ENCODE measurements at regions not wholly inside any gene's neighbourhood (a gene's known extent, or its start where the extent isn't known, plus 50 kb on each side); places are given as distances from the start of the nearest gene placed in this dataset.
"Not testable (repeated sequence)": the region's sequence is repeated elsewhere in the genome, so short reads cannot be mapped to it uniquely, and the experiment has no call there.

GRCh38 chr21:15444118-15444960 lies 285.4 kb upstream of the USP25 start:
- H3K9me3 ChIP-seq (replicated peaks), result peaks cover 21% of the 10 kb centered on the region
- TF ChIP-seq CTCF (IDR thresholded peaks at IDR 0.05; ENCODE audit: borderline replicate concordance), result no peak
- intact Hi-C loops (cut with micrococcal nuclease), result no loop called here
- H3K27me3 ChIP-seq (ENCODE audit: low read depth), result no peaks in the 10 kb centered on the region
- H3K4me1 ChIP-seq, result peaks cover 8% of the 10 kb centered on the region
- H3K36me3 ChIP-seq, result no peaks in the 10 kb centered on the region
- H3K4me3 ChIP-seq, result no peak overlapping the region
- DNase-seq, result no peak
- no peak overlapping the region for H3K27ac ChIP-seq (replicated peaks)

GRCh38 chr21:15445327-15445726 lies 284.5 kb upstream of the USP25 start:
- peaks cover 21% of the 10 kb centered on the region for H3K9me3 ChIP-seq (replicated peaks)
- peaks cover 8% of the 10 kb centered on the region for H3K4me1 ChIP-seq
- no peak overlapping the region for H3K4me3 ChIP-seq
- no peaks in the 10 kb centered on the region for H3K27me3 ChIP-seq (ENCODE audit: low read depth)
- H3K36me3 ChIP-seq, result no peaks in the 10 kb centered on the region
- intact Hi-C loops (cut with micrococcal nuclease), result no loop called here
- TF ChIP-seq CTCF (IDR thresholded peaks at IDR 0.05; ENCODE audit: borderline replicate concordance), result no peak
- no peak overlapping the region for H3K27ac ChIP-seq (replicated peaks)
- DNase-seq, result no peak

- TF ChIP-seq CTCF (IDR thresholded peaks at IDR 0.05; ENCODE audit: borderline replicate concordance), result no peak
- Histone ChIP-seq H3K27me3 (ENCODE audit: low read depth) (no peaks in the 10 kb centered on the region), H3K4me1 (peaks cover 3% of the 10 kb centered on the region), H3K36me3 (no peaks in the 10 kb centered on the region), H3K27ac (replicated peaks) (no peak overlapping the region), H3K9me3 (replicated peaks) (peaks cover 25% of the 10 kb centered on the region), H3K4me3 (no peak overlapping the region)
- intact Hi-C loops (cut with micrococcal nuclease), result no loop called here
- DNase-seq, result no peak
Measured at GRCh38 chr21:15446223-15446622, 283.6 kb upstream of the USP25 start.

GRCh38 chr21:15449556-15449955 lies 280.2 kb upstream of the USP25 start:
- Histone ChIP-seq H3K27me3 (ENCODE audit: low read depth) (no peaks in the 10 kb centered on the region), H3K4me3 (no peak overlapping the region), H3K4me1 (no peaks in the 10 kb centered on the region), H3K36me3 (no peaks in the 10 kb centered on the region), H3K27ac (replicated peaks) (no peak overlapping the region), H3K9me3 (replicated peaks) (peaks cover 27% of the 10 kb centered on the region)
- intact Hi-C loops (cut with micrococcal nuclease), result no loop called here
- TF ChIP-seq CTCF (IDR thresholded peaks at IDR 0.05; ENCODE audit: borderline replicate concordance), result no peak
- no peak for DNase-seq

GRCh38 chr21:15453261-15453660 lies 276.5 kb upstream of the USP25 start:
- intact Hi-C loops (cut with micrococcal nuclease), result no loop called here
- H3K4me1 ChIP-seq, result no peaks in the 10 kb centered on the region
- H3K9me3 ChIP-seq (replicated peaks), result peaks cover 10% of the 10 kb centered on the region
- no peak for TF ChIP-seq CTCF (IDR thresholded peaks at IDR 0.05; ENCODE audit: borderline replicate concordance)
- DNase-seq, result no peak
- no peak overlapping the region for H3K4me3 ChIP-seq
- H3K27ac ChIP-seq (replicated peaks), result no peak overlapping the region
- no peaks in the 10 kb centered on the region for H3K27me3 ChIP-seq (ENCODE audit: low read depth)
- no peaks in the 10 kb centered on the region for H3K36me3 ChIP-seq

GRCh38 chr21:15453785-15454184 lies 276.0 kb upstream of the USP25 start:
- intact Hi-C loops (cut with micrococcal nuclease); H3K27ac ChIP-seq (replicated peaks); DNase-seq; H3K4me3 ChIP-seq; H3K27me3 ChIP-seq (ENCODE audit: low read depth); H3K36me3 ChIP-seq; H3K9me3 ChIP-seq (replicated peaks); H3K4me1 ChIP-seq: not testable (repeated sequence)

GRCh38 chr21:15454931-15455330 lies 274.9 kb upstream of the USP25 start:
- H3K4me3 ChIP-seq; H3K4me1 ChIP-seq; H3K36me3 ChIP-seq; DNase-seq; H3K27ac ChIP-seq (replicated peaks); H3K27me3 ChIP-seq (ENCODE audit: low read depth); intact Hi-C loops (cut with micrococcal nuclease); H3K9me3 ChIP-seq (replicated peaks): not testable (repeated sequence)

All from left ventricle myocardium inferior (tissue), 1 donor.